ENCODE measurements at regions not wholly inside any gene's neighbourhood (a gene's known extent, or its start where the extent isn't known, plus 50 kb on each side); places are given as distances from the start of the nearest gene placed in this dataset.

- Histone ChIP-seq H3K4me1 (ENCODE audit: control insufficient read depth in 1 of 2, extremely low read depth in 1 of 2, insufficient read depth in 2 of 2, low read length in 2 of 2) (no peaks in the 10 kb centered on the region), H3K4me3 (ENCODE audit: control insufficient read depth in 1 of 2, extremely low read depth in 1 of 2, low read length in 1 of 2) (no peak overlapping the region), H3K36me3 (ENCODE audit: control insufficient read depth in 2 of 2, extremely low read depth in 1 of 2, insufficient read depth in 1 of 2, low read length in 1 of 2) (no peaks in the 10 kb centered on the region), H3K27me3 (replicated peaks in 1 of 2; ENCODE audit: control insufficient read depth in 2 of 2, extremely low read depth in 1 of 2, insufficient read depth in 2 of 2, low read length in 1 of 2) (no peaks in the 10 kb centered on the region), H3K27ac (ENCODE audit: low read length) (no peak overlapping the region), H3K9me3 (peaks cover 10% of the 10 kb centered on the region)
- Mint-ChIP-seq H3K9me3 (peaks cover 23 to 45% (median 25%) of the 10 kb centered on the region in 3 donors), H3K4me1 (no peaks in the 10 kb centered on the region), H3K27ac (no peak overlapping the region), H3K27me3 (no peaks in the 10 kb centered on the region), H3K4me3 (no peak overlapping the region), H3K36me3 (no peaks in the 10 kb centered on the region)
- no peak for DNase-seq
- ATAC-seq (replicated peaks in 1 of 4): no peak
- 57% methylated on average over 2 of the region's 2 CpGs for WGBS (ENCODE audit: insufficient coverage)
- CTCF ChIA-PET: no interaction called here
- POLR2A ChIA-PET: no interaction called here
These were observed 558.7 kb upstream of the VSTM2A start for GRCh38 chr7:53983480-53983879.

- Histone ChIP-seq H3K36me3 (ENCODE audit: control insufficient read depth in 2 of 2, extremely low read depth in 1 of 2, insufficient read depth in 1 of 2, low read length in 1 of 2) (no peaks in the 10 kb centered on the region), H3K27ac (ENCODE audit: low read length) (no peak overlapping the region), H3K9me3 (peaks cover 10% of the 10 kb centered on the region), H3K4me3 (ENCODE audit: control insufficient read depth in 1 of 2, extremely low read depth in 1 of 2, low read length in 1 of 2) (no peak overlapping the region), H3K27me3 (replicated peaks in 1 of 2; ENCODE audit: control insufficient read depth in 2 of 2, extremely low read depth in 1 of 2, insufficient read depth in 2 of 2, low read length in 1 of 2) (no peaks in the 10 kb centered on the region), H3K4me1 (ENCODE audit: control insufficient read depth in 1 of 2, extremely low read depth in 1 of 2, insufficient read depth in 2 of 2, low read length in 2 of 2) (no peaks in the 10 kb centered on the region)
- ChIA-PET CTCF (no interaction called here), POLR2A (no interaction called here)
- Mint-ChIP-seq H3K27ac (no peak overlapping the region), H3K4me3 (no peak overlapping the region), H3K27me3 (no peaks in the 10 kb centered on the region), H3K4me1 (no peaks in the 10 kb centered on the region), H3K36me3 (no peaks in the 10 kb centered on the region), H3K9me3 (peaks cover 20 to 43% (median 25%) of the 10 kb centered on the region in 3 donors)
- ATAC-seq (replicated peaks in 1 of 4) (no peak), DNase-seq (no peak)
- 56% methylated on average over 4 of the region's 4 CpGs for WGBS (ENCODE audit: insufficient coverage)
These were observed 557.4 kb upstream of the VSTM2A start for GRCh38 chr7:53984776-53985175.

GRCh38 chr7:53988376-53988775 is 553.8 kb upstream of the VSTM2A start:
- H3K27me3 ChIP-seq (replicated peaks in 1 of 2; ENCODE audit: control insufficient read depth in 2 of 2, extremely low read depth in 1 of 2, insufficient read depth in 2 of 2, low read length in 1 of 2): no peaks in the 10 kb centered on the region
- Mint-ChIP-seq H3K27ac (no peak overlapping the region), H3K27me3 (no peaks in the 10 kb centered on the region), H3K4me1 (no peaks in the 10 kb centered on the region), H3K4me3 (no peak overlapping the region), H3K9me3 (peaks cover 21 to 47% (median 27%) of the 10 kb centered on the region in 3 donors), H3K36me3 (no peaks in the 10 kb centered on the region)
- POLR2A ChIA-PET: no interaction called here
- H3K4me1 ChIP-seq (ENCODE audit: control insufficient read depth in 1 of 2, extremely low read depth in 1 of 2, insufficient read depth in 2 of 2, low read length in 2 of 2): no peaks in the 10 kb centered on the region
- H3K4me3 ChIP-seq (ENCODE audit: control insufficient read depth in 1 of 2, extremely low read depth in 1 of 2, low read length in 1 of 2): no peak overlapping the region
- WGBS (ENCODE audit: insufficient coverage): no CpG with 5 or more reads among the region's 2 CpGs
- H3K9me3 ChIP-seq: peaks cover 3% of the 10 kb centered on the region
- DNase-seq (no peak), ATAC-seq (replicated peaks in 1 of 4) (no peak)
- CTCF ChIA-PET: no interaction called here
- H3K27ac ChIP-seq (ENCODE audit: low read length): no peak overlapping the region
- H3K36me3 ChIP-seq (ENCODE audit: control insufficient read depth in 2 of 2, extremely low read depth in 1 of 2, insufficient read depth in 1 of 2, low read length in 1 of 2): no peaks in the 10 kb centered on the region

GRCh38 chr7:53993224-53993623 is 549.0 kb upstream of the VSTM2A start:
- DNase-seq (no peak), ATAC-seq (replicated peaks in 1 of 4) (no peak)
- Mint-ChIP-seq H3K4me1 (no peaks in the 10 kb centered on the region), H3K36me3 (no peaks in the 10 kb centered on the region), H3K27ac (no peak overlapping the region), H3K27me3 (no peaks in the 10 kb centered on the region), H3K4me3 (no peak overlapping the region), H3K9me3 (peaks cover 8 to 26% (median 19%) of the 10 kb centered on the region in 3 donors)
- WGBS (ENCODE audit: insufficient coverage): 83% methylated on average over 2 of the region's 3 CpGs
- no peaks in the 10 kb centered on the region for H3K36me3 ChIP-seq (ENCODE audit: control insufficient read depth in 2 of 2, extremely low read depth in 1 of 2, insufficient read depth in 1 of 2, low read length in 1 of 2)
- H3K4me3 ChIP-seq (ENCODE audit: control insufficient read depth in 1 of 2, extremely low read depth in 1 of 2, low read length in 1 of 2): no peak overlapping the region
- CTCF ChIA-PET: no interaction called here
- POLR2A ChIA-PET: no interaction called here
- H3K27ac ChIP-seq (ENCODE audit: low read length): no peak overlapping the region
- no peaks in the 10 kb centered on the region for H3K9me3 ChIP-seq
- no peaks in the 10 kb centered on the region for H3K27me3 ChIP-seq (replicated peaks in 1 of 2; ENCODE audit: control insufficient read depth in 2 of 2, extremely low read depth in 1 of 2, insufficient read depth in 2 of 2, low read length in 1 of 2)
- no peaks in the 10 kb centered on the region for H3K4me1 ChIP-seq (ENCODE audit: control insufficient read depth in 1 of 2, extremely low read depth in 1 of 2, insufficient read depth in 2 of 2, low read length in 2 of 2)

- WGBS (ENCODE audit: insufficient coverage): no CpG with 5 or more reads among the region's 1 CpG
These were observed 545.3 kb upstream of the VSTM2A start for GRCh38 chr7:53996876-53997275.

GRCh38 chr7:54014765-54015164 is 527.4 kb upstream of the VSTM2A start:
- Mint-ChIP-seq H3K9me3 (peaks cover 22 to 40% (median 25%) of the 10 kb centered on the region in 3 donors), H3K4me1 (no peaks in the 10 kb centered on the region), H3K4me3 (no peak overlapping the region), H3K27ac (no peak overlapping the region), H3K36me3 (no peaks in the 10 kb centered on the region), H3K27me3 (no peaks in the 10 kb centered on the region)
- ATAC-seq (replicated peaks in 1 of 4) (no peak), DNase-seq (no peak)
- POLR2A ChIA-PET: no interaction called here
- no peaks in the 10 kb centered on the region for H3K27me3 ChIP-seq (replicated peaks in 1 of 2; ENCODE audit: control insufficient read depth in 2 of 2, extremely low read depth in 1 of 2, insufficient read depth in 2 of 2, low read length in 1 of 2)
- CTCF ChIA-PET: no interaction called here
- H3K36me3 ChIP-seq (ENCODE audit: control insufficient read depth in 2 of 2, extremely low read depth in 1 of 2, insufficient read depth in 1 of 2, low read length in 1 of 2): no peaks in the 10 kb centered on the region
- no peak overlapping the region for H3K27ac ChIP-seq (ENCODE audit: low read length)
- no peak overlapping the region for H3K4me3 ChIP-seq (ENCODE audit: control insufficient read depth in 1 of 2, extremely low read depth in 1 of 2, low read length in 1 of 2)
- H3K9me3 ChIP-seq: peaks cover 3% of the 10 kb centered on the region
- H3K4me1 ChIP-seq (ENCODE audit: control insufficient read depth in 1 of 2, extremely low read depth in 1 of 2, insufficient read depth in 2 of 2, low read length in 2 of 2): no peaks in the 10 kb centered on the region
- WGBS (ENCODE audit: insufficient coverage): 73% methylated on average over 2 of the region's 2 CpGs

More at GRCh38 chr7:53996876-53997275, 545.3 kb upstream of the VSTM2A start:
- Histone ChIP-seq H3K27ac (ENCODE audit: low read length) (no peak overlapping the region), H3K4me3 (ENCODE audit: control insufficient read depth in 1 of 2, extremely low read depth in 1 of 2, low read length in 1 of 2) (no peak overlapping the region), H3K4me1 (ENCODE audit: control insufficient read depth in 1 of 2, extremely low read depth in 1 of 2, insufficient read depth in 2 of 2, low read length in 2 of 2) (no peaks in the 10 kb centered on the region), H3K27me3 (replicated peaks in 1 of 2; ENCODE audit: control insufficient read depth in 2 of 2, extremely low read depth in 1 of 2, insufficient read depth in 2 of 2, low read length in 1 of 2) (no peaks in the 10 kb centered on the region), H3K36me3 (ENCODE audit: control insufficient read depth in 2 of 2, extremely low read depth in 1 of 2, insufficient read depth in 1 of 2, low read length in 1 of 2) (no peaks in the 10 kb centered on the region), H3K9me3 (peaks cover 2% of the 10 kb centered on the region)
- Mint-ChIP-seq H3K4me3 (no peak overlapping the region), H3K27me3 (no peaks in the 10 kb centered on the region), H3K9me3 (peaks cover 12 to 25% (median 18%) of the 10 kb centered on the region in 3 donors), H3K27ac (no peak overlapping the region), H3K36me3 (no peaks in the 10 kb centered on the region), H3K4me1 (no peaks in the 10 kb centered on the region)
- ChIA-PET POLR2A (no interaction called here), CTCF (no interaction called here)
- no peak for DNase-seq
- ATAC-seq (replicated peaks in 1 of 4): no peak

- H3K27me3 ChIP-seq (replicated peaks in 1 of 2; ENCODE audit: control insufficient read depth in 2 of 2, extremely low read depth in 1 of 2, insufficient read depth in 2 of 2, low read length in 1 of 2): no peaks in the 10 kb centered on the region
- H3K27me3 Mint-ChIP-seq: no peaks in the 10 kb centered on the region
- peaks cover 20 to 40% (median 24%) of the 10 kb centered on the region in 3 donors for H3K9me3 Mint-ChIP-seq
- no peak overlapping the region for H3K27ac Mint-ChIP-seq
- no peaks in the 10 kb centered on the region for H3K36me3 ChIP-seq (ENCODE audit: control insufficient read depth in 2 of 2, extremely low read depth in 1 of 2, insufficient read depth in 1 of 2, low read length in 1 of 2)
- DNase-seq (no peak), ATAC-seq (replicated peaks in 1 of 4) (no peak)
- H3K4me1 ChIP-seq (ENCODE audit: control insufficient read depth in 1 of 2, extremely low read depth in 1 of 2, insufficient read depth in 2 of 2, low read length in 2 of 2): no peaks in the 10 kb centered on the region
- H3K36me3 Mint-ChIP-seq: no peaks in the 10 kb centered on the region
- CTCF ChIA-PET: no interaction called here
- POLR2A ChIA-PET: no interaction called here
- no peaks in the 10 kb centered on the region for H3K4me1 Mint-ChIP-seq
- H3K9me3 ChIP-seq: peaks cover 3% of the 10 kb centered on the region
- 78% methylated on average over 1 of the region's 2 CpGs for WGBS (ENCODE audit: insufficient coverage)
- no peak overlapping the region for H3K27ac ChIP-seq (ENCODE audit: low read length)
- H3K4me3 Mint-ChIP-seq: no peak overlapping the region
- no peak overlapping the region for H3K4me3 ChIP-seq (ENCODE audit: control insufficient read depth in 1 of 2, extremely low read depth in 1 of 2, low read length in 1 of 2)
These were observed 526.9 kb upstream of the VSTM2A start for GRCh38 chr7:54015251-54015650.

Measured in T-cell (primary cell).